GM10248 (cell line): ENCODE measurements at regions not wholly inside any gene's neighbourhood (a gene's known extent, or its start where the extent isn't known, plus 50 kb on each side); places are given as distances from the start of the nearest gene placed in this dataset.
"Not testable (repeated sequence)": the region's sequence is repeated elsewhere in the genome, so short reads cannot be mapped to it uniquely, and the experiment has no call there.

ENCODE experiments used
- CTCF ChIA-PET: fragments of 300-600 bp; sonication (Branson Sonifier 250); formaldehyde crosslinking; extraction: SDS; loops from one replicate; lab custom pipeline; 2021; ENCODE audit warnings: antibody characterized with exemption; lab: Yijun Ruan, JAX
- POLR2A ChIA-PET: fragments of 350-650 bp; sonication (Branson Sonifier 250); formaldehyde crosslinking; extraction: SDS; loops from one replicate; lab custom pipeline; 2020; ENCODE audit warnings: antibody characterized with exemption; lab: Yijun Ruan, JAX
- DNase-seq: peaks from one replicate; pipeline ENCODE4 v3.0.0; 2012; ENCODE audit errors: extremely low spot score
- TF ChIP-seq, protein P1 (sequence below): IDR thresholded peaks from 2 replicates; pipeline ENCODE4 v1.5.1; 2012; ENCODE audit warnings: mild to moderate bottlenecking, low read depth; ENCODE audit errors: extremely low read depth, missing control alignments, control extremely low read depth

GRCh38 chr3:82558081-82558480 lies 796.6 kb upstream of the GBE1 start:
- POLR2A ChIA-PET = no interaction called here
- TF ChIP-seq, protein P1, sequence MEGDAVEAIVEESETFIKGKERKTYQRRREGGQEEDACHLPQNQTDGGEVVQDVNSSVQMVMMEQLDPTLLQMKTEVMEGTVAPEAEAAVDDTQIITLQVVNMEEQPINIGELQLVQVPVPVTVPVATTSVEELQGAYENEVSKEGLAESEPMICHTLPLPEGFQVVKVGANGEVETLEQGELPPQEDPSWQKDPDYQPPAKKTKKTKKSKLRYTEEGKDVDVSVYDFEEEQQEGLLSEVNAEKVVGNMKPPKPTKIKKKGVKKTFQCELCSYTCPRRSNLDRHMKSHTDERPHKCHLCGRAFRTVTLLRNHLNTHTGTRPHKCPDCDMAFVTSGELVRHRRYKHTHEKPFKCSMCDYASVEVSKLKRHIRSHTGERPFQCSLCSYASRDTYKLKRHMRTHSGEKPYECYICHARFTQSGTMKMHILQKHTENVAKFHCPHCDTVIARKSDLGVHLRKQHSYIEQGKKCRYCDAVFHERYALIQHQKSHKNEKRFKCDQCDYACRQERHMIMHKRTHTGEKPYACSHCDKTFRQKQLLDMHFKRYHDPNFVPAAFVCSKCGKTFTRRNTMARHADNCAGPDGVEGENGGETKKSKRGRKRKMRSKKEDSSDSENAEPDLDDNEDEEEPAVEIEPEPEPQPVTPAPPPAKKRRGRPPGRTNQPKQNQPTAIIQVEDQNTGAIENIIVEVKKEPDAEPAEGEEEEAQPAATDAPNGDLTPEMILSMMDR = no peak
- CTCF ChIA-PET = no interaction called here
- no peak for DNase-seq

GRCh38 chr3:82556113-82556512 lies 794.7 kb upstream of the GBE1 start:
- DNase-seq = no peak
- ChIA-PET CTCF (no interaction called here), POLR2A (no interaction called here)
- TF ChIP-seq, protein P1 = no peak

DNA sequence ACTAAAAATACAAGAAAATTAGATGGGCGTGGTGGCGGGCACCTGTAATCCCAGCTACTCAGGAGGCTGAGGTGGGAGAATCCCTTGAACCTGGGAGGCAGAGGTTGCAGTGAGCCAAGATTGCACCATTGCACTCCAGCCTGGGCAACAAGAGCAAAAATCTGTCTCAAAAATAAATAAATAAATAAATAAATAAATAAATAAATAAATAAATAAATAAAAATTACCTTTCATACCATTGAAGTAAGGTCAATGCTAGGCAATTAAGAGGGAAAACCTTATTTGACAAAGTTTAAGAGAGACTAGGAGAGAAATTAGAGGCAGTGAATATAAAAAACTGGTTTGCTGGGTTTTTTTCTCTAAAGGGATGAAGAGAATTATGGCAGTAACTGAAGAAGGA lies 781.1 kb upstream of the GBE1 start:
- POLR2A ChIA-PET, DNase-seq, CTCF ChIA-PET: not testable (repeated sequence)

DNA sequence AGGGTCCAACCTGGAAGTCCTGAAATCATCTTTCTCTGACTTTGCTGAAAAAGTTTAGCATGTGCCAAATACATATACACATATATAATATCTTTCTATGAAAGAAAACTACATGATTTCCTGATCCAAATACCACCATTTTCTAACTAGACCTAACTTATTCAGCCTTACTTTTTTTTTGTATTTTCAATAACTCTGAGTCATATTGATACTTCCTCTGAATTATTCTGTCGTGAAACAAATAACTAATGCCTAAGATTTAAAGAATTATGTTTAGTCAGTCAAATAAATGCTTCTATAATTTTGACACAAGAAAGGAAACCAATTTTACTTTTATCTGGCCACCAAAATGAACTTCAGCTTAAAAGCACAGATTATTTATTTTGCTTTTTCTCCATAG lies 760.2 kb upstream of the GBE1 start:
- ChIA-PET POLR2A (no interaction called here), CTCF (no interaction called here)
- no peak for DNase-seq
- TF ChIP-seq, protein P1 = no peak

DNA sequence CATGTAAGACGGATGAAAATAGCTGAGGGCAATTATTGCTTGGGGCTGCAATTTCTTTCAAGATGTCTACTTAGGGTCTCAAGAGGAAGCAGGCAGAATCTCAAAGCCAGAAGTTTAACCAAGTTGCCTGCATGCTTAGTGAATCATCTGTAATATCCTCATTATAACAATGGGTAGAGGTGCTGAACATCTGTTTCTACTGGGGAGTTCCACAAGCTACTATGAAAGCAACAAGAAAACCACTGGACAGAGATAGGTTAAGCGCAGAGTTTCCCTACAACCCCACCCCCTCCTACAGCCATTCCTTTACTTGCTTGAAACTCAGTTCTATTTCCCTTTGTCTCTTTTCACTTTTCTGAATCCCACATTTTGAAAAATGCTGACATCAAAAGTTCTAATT lies 759.4 kb upstream of the GBE1 start:
- TF ChIP-seq, protein P1 = no peak
- no peak for DNase-seq
- CTCF ChIA-PET = no interaction called here
- POLR2A ChIA-PET = no interaction called here

GRCh38 chr3:82509951-82510603 lies 748.6 kb upstream of the GBE1 start:
- TF ChIP-seq, protein P1 = no peak
- POLR2A ChIA-PET = no interaction called here
- CTCF ChIA-PET = interaction anchor here (0.8 to 2.2 kb wide), 3 partner anchors 12 to 61 kb away, joined by 3 to 6 read pairs (median 3); no protein-coding TSS in a partner anchor

DNA sequence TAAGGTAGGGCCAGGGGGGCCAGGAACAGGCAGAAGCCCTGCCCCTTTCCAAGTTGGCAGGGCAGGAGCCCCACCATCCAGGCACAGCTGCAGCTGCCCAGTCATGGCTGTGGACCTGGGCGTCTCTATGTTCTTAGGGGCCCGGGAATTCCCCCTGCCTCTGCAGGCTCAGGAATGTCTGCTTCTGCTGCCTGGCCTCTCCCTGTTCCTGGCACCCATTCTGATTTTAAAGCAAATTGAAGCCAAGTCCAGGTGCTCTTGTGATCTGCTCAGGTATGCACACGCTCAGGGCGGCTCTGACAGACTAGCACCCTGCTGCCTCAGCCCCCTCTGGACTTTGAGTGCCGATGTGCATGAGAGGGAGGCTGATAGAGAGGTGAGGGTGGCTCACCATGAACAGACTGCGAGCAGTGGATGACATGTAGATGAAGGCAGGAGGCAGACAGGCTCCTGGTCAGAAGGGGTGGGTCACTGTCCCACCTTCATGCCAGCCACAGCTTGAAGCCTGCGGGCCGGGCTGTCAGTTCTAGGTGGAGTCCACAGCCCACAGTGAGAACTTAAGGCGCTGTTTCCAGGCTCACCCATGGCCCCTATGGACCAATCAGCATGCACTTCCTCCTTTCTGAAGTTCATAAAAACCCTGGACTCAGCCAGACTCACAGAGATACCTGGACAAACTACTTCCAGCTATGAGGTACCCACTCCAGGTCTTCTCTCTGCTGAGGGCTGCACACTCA lies 747.8 kb upstream of the GBE1 start:
- no peak for DNase-seq
- TF ChIP-seq, protein P1 = no peak
- CTCF ChIA-PET = interaction anchor here (0.8 to 2.2 kb wide), 4 partner anchors 11 to 61 kb away, joined by 3 to 6 read pairs (median 3); no protein-coding TSS in a partner anchor
- POLR2A ChIA-PET = no interaction called here

More at GRCh38 chr3:82509951-82510603, 748.6 kb upstream of the GBE1 start:
- no peak for DNase-seq
